Fibroblast of lung (primary cell): ENCODE measurements at regions not wholly inside any gene's neighbourhood (a gene's known extent, or its start where the extent isn't known, plus 50 kb on each side); places are given as distances from the start of the nearest gene placed in this dataset.

ENCODE experiments used
- EZH2 ChIP-seq: IDR thresholded peaks from 2 replicates; pipeline ENCODE4 v1.5.1; 2012; ENCODE audit warnings: low read length, control low read depth, mild to moderate bottlenecking; ENCODE audit errors: missing control alignments
- TF ChIP-seq, protein P1 (sequence below), 2 donors: IDR thresholded peaks in 1 of 2; conservative IDR thresholded peaks in 1 of 2; 1 replicate in 1 of 2; 2 replicates in 1 of 2; pipeline ENCODE4 v1.5.1; 2011 to 2012; ENCODE audit warnings: low read length in 2 of 2, control low read depth in 1 of 2, inconsistent platforms in 1 of 2, low read depth in 1 of 2, mild to moderate bottlenecking in 1 of 2

DNA sequence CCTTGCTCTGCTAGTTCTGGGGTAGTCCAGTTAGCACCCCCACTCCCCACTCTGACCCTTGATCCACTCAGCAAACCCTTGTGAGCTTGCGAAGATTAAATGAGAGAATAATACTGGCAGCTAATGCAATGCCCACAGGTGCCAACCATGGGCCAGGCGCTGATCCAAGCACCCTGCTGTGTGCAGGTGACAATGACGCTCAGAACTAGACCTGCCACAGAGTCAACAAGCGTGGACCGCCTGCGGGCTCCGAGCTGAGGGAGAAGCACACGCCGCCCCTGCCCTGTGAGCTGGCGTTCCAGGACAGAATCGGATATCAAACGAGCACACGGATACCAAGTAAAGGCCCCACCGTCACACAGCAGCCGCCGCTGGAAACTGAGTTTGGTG, 129.2 kb downstream of the FAM53A start:
- TF ChIP-seq, protein P1, sequence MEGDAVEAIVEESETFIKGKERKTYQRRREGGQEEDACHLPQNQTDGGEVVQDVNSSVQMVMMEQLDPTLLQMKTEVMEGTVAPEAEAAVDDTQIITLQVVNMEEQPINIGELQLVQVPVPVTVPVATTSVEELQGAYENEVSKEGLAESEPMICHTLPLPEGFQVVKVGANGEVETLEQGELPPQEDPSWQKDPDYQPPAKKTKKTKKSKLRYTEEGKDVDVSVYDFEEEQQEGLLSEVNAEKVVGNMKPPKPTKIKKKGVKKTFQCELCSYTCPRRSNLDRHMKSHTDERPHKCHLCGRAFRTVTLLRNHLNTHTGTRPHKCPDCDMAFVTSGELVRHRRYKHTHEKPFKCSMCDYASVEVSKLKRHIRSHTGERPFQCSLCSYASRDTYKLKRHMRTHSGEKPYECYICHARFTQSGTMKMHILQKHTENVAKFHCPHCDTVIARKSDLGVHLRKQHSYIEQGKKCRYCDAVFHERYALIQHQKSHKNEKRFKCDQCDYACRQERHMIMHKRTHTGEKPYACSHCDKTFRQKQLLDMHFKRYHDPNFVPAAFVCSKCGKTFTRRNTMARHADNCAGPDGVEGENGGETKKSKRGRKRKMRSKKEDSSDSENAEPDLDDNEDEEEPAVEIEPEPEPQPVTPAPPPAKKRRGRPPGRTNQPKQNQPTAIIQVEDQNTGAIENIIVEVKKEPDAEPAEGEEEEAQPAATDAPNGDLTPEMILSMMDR (conservative IDR thresholded peaks at IDR 0.05 in 1 of 2, IDR thresholded peaks at IDR 0.05 in 1 of 2; ENCODE audit: low read depth in 1 of 2, low read length in 2 of 2) = no peak
- no peak for TF ChIP-seq EZH2
